ENCODE measurements at regions not wholly inside any gene's neighbourhood (a gene's known extent, or its start where the extent isn't known, plus 50 kb on each side); places are given as distances from the start of the nearest gene placed in this dataset.

DNA sequence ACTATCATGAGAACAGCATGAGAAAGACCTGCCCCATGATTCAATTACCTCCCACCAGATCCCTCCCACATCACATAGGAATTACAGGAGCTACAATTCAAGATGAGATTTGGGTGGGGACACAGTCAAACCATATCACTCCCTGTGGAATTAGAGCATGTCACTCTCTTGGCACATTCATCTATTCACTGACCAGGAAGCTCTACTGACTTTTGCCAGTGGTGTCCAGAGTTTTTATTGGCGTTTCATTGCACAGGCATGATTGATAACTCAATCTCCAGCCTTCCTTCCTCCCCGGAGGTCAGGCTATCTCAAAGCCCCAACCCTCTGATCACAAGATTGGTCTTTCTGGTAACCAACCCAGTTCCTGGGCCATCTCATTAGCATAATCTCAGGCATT is 478.9 kb upstream of the NRP1 start:
- TF ChIP-seq CTCF (IDR thresholded peaks at IDR 0.05) (no peak), POLR2AphosphoS5 (IDR thresholded peaks at IDR 0.05; ENCODE audit: insufficient read depth in 1 of 2, low read depth in 1 of 2) (no peak), POLR2A (IDR thresholded peaks at IDR 0.05) (no peak)
